SIG-M5 (cell line): ENCODE measurements at regions not wholly inside any gene's neighbourhood (a gene's known extent, or its start where the extent isn't known, plus 50 kb on each side); places are given as distances from the start of the nearest gene placed in this dataset.
"Not testable (repeated sequence)": the region's sequence is repeated elsewhere in the genome, so short reads cannot be mapped to it uniquely, and the experiment has no call there.

Experiments
- DNase-seq: peaks from one replicate; lab custom pipeline; 2025; lab: John Stamatoyannopoulos, UW

GRCh38 chr4:181106398-181106797, 1136.8 kb upstream of the TENM3 start:
- no peak for DNase-seq

DNA sequence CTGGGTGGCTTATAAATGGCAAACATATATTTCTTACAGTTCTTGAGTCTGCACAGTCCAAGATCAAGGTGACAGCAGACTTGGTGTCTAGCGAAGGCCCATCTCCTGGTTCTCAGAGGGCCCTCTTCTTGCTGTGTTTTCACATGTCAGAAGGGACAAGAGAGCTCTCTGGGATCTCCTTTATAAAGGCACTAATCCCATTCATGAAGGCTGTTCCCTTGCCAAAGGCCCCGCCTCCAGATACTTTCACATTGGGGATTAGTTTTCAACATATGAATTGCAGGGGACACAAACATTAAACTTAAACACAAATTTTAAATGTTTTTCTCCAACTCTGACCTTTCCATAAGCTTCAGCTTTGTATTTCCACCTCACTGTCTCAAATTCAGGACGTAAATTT, 1135.0 kb upstream of the TENM3 start:
- DNase-seq, result no peak

- DNase-seq, result no peak
Measured at GRCh38 chr4:181119186-181119585, 1124.0 kb upstream of the TENM3 start.

DNA sequence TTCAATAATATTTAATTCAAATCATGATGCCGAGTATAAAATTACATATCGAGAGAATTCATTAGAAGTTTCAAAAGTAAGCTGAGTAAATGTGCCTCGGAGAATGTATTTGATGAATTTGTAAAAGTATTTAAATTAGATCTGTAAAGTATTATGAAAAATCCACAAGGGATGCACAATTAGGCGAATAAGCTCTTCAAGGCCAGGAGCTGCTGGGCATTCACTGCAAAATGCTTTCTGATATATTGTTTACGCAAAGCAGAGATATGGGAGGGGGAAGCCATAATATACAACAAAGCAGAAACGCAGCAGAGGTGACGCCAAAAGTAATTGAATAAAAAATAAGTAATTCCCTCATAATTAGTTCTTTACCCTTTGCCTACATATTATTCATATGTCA, 1121.5 kb upstream of the TENM3 start:
- no peak for DNase-seq

GRCh38 chr4:181127171-181127570, 1116.0 kb upstream of the TENM3 start:
- DNase-seq, result no peak

DNA sequence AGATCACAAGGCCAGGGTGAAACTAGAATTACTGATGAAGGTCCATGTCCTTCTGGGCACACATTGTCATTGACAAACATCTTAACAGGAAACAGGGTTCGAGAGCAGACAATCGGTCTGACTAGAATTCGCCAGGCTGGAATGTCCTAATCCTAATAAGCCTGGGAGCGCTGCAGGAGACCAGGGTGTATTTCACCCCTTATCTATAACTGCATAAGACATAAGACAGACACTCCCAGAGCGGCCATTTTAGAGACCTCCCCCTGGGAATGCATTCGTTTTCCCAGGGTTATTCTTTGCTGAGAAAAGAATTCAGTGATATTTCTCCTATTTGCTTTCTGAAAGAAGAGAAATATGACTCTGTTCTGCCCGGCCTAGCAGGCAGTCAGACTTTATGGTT, 1112.9 kb upstream of the TENM3 start:
- DNase-seq, result not testable (repeated sequence)

DNA sequence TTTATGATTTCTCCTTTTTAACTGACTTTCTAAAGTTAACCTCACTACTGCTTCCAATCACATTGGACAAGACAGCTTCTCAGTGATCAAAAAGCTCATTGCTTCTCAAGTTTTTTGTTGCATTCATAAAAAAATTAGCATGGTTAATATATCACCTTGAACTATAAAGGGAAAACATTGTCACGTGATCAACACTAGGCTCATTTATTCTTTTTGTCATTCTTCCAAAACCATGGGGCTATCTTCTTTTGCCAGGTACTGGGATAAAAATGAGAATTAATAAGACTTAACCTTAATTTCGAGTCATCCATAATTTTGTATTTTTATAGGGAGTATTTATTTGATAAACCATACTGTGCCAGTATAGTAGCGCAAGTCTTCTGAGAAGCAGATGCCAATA, 1105.9 kb upstream of the TENM3 start:
- DNase-seq, result no peak

- no peak for DNase-seq
Measured at GRCh38 chr4:181138116-181138515, 1105.1 kb upstream of the TENM3 start.

- DNase-seq, result no peak
Measured at GRCh38 chr4:181140037-181140603, 1103.1 kb upstream of the TENM3 start.

GRCh38 chr4:181143250-181143854, 1099.8 kb upstream of the TENM3 start:
- DNase-seq, result no peak

- DNase-seq, result no peak
Measured at GRCh38 chr4:181146051-181146450, 1097.2 kb upstream of the TENM3 start.

- no peak for DNase-seq
Measured at GRCh38 chr4:181147416-181147951, 1095.7 kb upstream of the TENM3 start.

DNA sequence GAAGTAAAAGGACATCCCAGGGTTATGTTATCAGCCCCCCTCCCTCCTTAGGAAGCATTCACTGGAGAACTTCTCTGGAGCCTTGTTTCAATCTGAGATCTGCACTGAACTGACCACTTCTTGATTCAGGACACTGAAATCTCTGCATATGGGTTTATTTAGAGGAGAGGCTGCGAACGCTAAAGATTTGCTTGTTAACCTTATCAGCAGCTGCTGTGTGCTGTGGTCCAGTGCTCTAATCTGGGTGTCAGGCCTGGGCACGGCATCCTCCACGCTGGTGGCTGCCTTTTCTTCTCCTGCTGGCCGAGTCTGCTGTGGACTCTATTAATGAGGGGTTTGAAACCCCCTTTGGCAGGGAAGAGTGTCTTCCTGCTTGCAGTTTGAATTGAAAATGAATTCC, 1094.7 kb upstream of the TENM3 start:
- DNase-seq, result no peak

- no peak for DNase-seq
Measured at GRCh38 chr4:181150191-181150590, 1093.0 kb upstream of the TENM3 start.

- no peak for DNase-seq
Measured at GRCh38 chr4:181151856-181152255, 1091.3 kb upstream of the TENM3 start.

- DNase-seq, result no peak
Measured at GRCh38 chr4:181157647-181158046, 1085.6 kb upstream of the TENM3 start.

DNA sequence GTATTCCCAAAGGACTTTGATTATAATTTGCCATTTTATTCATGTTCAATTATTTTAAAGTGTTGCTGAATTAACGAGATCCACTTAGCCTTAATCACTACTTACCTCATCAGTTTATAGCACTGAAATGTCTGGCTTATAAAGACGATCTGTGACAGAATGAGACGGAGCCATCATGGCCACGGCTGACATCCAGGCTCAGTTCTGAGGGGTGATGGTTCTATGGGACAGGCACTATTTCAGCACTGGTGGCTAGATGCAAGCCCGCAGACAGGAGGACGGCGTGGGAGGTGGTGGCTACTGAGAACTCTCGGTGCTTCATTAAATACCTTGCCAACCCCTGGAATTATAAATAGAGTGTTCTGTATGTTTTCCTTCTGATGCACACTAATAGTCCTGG, 1084.2 kb upstream of the TENM3 start:
- no peak for DNase-seq

GRCh38 chr4:181161669-181162068, 1081.5 kb upstream of the TENM3 start:
- no peak for DNase-seq

DNA sequence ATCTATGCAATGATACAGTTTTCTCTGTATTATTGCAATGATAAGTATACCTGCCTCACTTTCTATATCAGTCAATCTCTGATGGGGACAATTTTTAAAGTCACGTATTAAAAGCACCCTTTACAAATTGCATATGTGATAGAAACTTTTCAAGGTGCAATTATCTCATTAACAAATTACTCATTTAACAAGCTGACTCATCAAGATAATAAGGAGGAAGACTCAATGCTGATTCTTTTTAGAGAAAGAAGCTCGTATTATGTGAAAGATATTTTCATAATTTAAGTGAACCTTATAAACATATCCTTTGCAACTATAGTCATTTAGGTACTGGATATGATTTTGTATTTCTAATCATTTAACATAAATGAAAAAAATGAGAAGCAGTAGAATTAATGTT, 1080.9 kb upstream of the TENM3 start:
- no peak for DNase-seq

DNA sequence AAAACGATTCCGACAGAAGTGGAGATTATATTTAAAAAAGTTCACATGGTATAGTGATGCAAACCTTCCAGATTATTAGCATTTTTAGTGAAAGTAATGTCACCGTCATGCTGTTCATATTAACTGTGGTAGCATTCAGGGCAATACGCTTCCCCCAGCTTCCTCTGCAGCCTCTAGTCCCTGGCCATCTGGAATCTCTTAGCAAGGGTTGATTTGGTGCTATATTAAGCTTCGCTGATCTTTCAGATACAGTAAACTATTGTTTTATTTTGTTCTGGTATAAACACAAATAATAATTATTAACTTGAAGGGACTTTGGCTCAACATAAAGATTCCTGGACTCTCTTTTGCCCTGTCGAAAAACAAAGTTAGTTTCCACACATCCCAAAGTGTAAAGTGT, 1080.5 kb upstream of the TENM3 start:
- no peak for DNase-seq

DNA sequence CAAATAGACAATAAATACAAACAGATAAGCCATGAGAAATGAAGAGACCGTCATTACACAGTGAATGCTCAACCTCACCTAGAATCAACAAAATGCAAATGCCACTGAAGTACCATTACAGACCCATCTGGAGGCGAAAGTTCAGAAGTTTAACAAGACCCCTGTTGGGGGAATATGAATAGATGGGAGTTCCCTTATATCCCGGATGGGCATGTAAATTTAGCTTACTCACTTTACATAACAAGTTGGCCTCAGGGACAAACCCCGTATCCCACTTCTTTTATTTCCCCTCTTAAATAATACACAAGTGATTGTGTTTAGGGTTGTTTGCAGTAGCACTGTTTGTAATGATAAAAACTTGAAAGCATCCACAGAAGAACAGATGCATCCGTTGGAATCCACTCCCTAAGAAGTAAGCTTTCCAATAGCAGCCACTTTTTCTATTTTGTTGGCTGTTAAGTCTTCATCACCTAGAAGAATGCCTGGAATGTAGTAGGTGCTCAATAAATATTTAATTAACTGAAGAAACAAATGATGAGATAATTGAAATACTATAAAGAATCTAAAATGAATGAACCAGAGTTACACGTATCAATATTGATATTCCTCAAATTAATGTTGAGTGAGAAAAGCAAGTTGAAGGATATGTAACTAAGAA, 1076.3 kb upstream of the TENM3 start:
- no peak for DNase-seq

GRCh38 chr4:181168011-181168805, 1075.0 kb upstream of the TENM3 start:
- DNase-seq, result no peak

GRCh38 chr4:181173046-181173445, 1070.2 kb upstream of the TENM3 start:
- no peak for DNase-seq
